HUES64 (cell line): ENCODE measurements at regions not wholly inside any gene's neighbourhood (a gene's known extent, or its start where the extent isn't known, plus 50 kb on each side); places are given as distances from the start of the nearest gene placed in this dataset.
"Not testable (repeated sequence)": the region's sequence is repeated elsewhere in the genome, so short reads cannot be mapped to it uniquely, and the experiment has no call there.

ENCODE experiments used
- H3K27ac ChIP-seq: 2 replicates; pipeline ENCODE4 v1.7.0; 2013; ENCODE audit warnings: low read depth, low read length, inconsistent platforms
- H3K27me3 ChIP-seq: 2 replicates; pipeline ENCODE4 v1.6.1; 2013; ENCODE audit warnings: mild to moderate bottlenecking, low read length; ENCODE audit not compliant: insufficient read depth
- H3K36me3 ChIP-seq: 2 replicates; pipeline ENCODE4 v1.6.1; 2013; ENCODE audit warnings: mild to moderate bottlenecking, low read length; ENCODE audit not compliant: insufficient read depth
- H3K4me1 ChIP-seq: 2 replicates; pipeline ENCODE4 v1.6.1; 2013; ENCODE audit warnings: mild to moderate bottlenecking, low read length, moderate library complexity; ENCODE audit not compliant: insufficient read depth
- H3K4me3 ChIP-seq: 2 replicates; pipeline ENCODE4 v1.5.1; 2013; ENCODE audit warnings: mild to moderate bottlenecking, low read length, moderate library complexity
- H3K9ac ChIP-seq: 2 replicates; pipeline ENCODE4 v1.6.1; 2013; ENCODE audit warnings: mild to moderate bottlenecking, low read depth, low read length
- H3K9me3 ChIP-seq: 2 replicates; pipeline ENCODE4 v1.6.1; 2013; ENCODE audit warnings: low read depth, low read length; ENCODE audit not compliant: insufficient read depth
- WGBS: fragments of 150-250, 120-280 bp; methylation state at CpG from one replicate; pipeline ENCODE4 v1.1.7; 2013; ENCODE audit warnings: missing lambda C conversion rate; 5-methylcytosine and 5-hydroxymethylcytosine counted together

DNA sequence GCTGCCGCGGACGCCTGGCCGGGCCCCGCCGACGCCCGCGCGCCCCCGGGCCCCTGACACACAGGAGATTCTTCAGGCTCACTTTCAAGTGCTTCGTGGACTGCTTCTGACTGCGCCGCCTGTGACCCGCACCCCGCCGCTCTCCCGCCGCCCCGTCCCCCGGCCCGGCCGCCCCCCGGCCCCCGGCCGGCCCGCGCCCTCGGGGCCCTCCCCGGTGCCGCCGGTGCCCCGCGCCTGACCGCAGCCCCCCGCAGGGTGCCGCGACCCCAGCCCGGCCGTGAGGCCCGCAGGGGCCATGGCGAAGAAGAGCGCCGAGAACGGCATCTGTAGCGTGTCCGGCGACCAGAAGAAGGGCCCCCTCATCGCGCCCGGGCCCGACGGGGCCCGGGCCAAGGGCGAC is 516.3 kb downstream of the TP53TG3F start:
- not testable (repeated sequence) for H3K9ac ChIP-seq, H3K4me1 ChIP-seq
- no CpG with 5 or more reads among the region's 55 CpGs for WGBS

DNA sequence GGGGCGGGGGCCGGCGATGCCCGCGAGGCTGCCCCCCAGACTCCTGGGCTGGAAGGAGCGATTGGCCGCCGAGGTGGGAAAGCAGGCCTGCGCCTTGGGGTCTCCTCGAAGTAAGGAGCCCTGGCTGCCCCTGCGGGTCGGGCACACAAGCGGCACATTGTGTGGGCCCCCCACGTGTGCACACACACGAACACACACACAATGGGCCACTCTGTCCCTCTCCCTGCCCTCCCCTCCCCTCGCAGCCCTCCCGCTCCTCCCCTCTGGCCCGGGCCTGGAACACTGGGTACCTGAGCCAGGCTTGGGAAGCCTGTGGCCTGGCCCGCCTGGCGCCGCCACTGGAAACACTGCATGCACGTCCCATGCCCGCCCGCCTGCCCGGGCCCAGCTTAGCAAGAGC is 517.1 kb downstream of the TP53TG3F start:
- not testable (repeated sequence) for H3K27ac ChIP-seq, H3K4me3 ChIP-seq, H3K27me3 ChIP-seq, H3K9ac ChIP-seq, H3K36me3 ChIP-seq, H3K9me3 ChIP-seq, H3K4me1 ChIP-seq
- WGBS = 93% methylated on average over 13 of the region's 25 CpGs

More for the DNA sequence above, 516.3 kb downstream of the TP53TG3F start:
- H3K4me3 ChIP-seq, H3K27me3 ChIP-seq, H3K36me3 ChIP-seq, H3K27ac ChIP-seq, H3K9me3 ChIP-seq: not testable (repeated sequence)

DNA sequence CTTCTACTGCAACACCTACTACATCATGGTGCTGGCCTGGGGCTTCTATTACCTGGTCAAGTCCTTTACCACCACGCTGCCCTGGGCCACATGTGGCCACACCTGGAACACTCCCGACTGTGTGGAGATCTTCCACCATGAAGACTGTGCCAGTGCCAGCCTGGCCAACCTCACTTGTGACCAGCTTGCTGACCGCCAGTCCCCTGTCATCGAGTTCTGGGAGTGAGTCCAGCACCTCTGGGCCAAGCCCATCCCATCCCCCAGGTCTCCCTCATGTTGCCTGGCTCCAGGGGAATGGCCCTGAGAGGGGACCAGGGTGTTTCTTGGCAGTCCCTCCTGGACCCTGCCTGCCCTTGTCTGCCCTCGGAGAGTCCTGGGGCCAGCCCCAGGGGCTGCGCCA is 519.4 kb downstream of the TP53TG3F start:
- not testable (repeated sequence) for H3K27me3 ChIP-seq, H3K4me1 ChIP-seq, H3K36me3 ChIP-seq, H3K9me3 ChIP-seq, H3K4me3 ChIP-seq, H3K27ac ChIP-seq, H3K9ac ChIP-seq
- WGBS = 83% methylated on average over 1 of the region's 6 CpGs

DNA sequence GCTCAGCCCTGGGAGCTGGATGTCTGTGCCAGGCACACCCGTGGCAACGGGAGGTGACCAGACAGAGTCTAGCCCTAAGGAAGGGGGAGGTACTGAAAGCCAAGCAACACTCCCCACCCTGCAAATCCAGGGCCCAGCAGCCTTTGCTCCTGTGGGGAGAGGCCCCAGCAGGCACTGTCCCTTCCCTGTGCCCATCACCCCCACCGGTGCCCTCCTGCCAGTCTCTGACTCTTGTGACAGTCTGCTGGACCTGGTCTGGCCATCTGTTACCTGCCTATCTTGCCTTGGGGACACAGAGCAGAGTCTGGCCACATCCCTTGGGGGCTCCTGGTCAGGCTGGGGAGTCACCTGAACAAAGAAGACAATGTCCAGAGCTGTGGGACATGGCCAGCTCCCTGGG is 520.2 kb downstream of the TP53TG3F start:
- not testable (repeated sequence) for H3K9me3 ChIP-seq, H3K27ac ChIP-seq, H3K9ac ChIP-seq, H3K36me3 ChIP-seq, H3K27me3 ChIP-seq, H3K4me1 ChIP-seq, H3K4me3 ChIP-seq
- WGBS = no CpG with 5 or more reads among the region's 3 CpGs

DNA sequence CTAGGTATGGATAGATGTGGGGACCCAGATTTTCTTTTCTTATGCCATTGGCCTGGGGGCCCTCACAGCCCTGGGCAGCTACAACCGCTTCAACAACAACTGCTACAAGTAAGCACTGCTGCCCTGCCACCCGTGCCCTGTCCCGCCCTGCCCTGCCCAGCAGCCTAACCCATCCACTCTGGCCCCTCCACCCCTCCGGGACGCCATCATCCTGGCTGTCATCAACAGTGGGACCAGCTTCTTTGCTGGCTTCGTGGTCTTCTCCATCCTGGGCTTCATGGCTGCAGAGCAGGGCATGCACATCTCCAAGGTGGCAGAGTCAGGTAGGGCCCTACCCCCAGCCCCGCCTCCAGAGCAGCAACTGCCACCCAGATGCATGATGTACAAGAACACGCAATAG is 521.3 kb downstream of the TP53TG3F start:
- H3K9ac ChIP-seq, H3K27ac ChIP-seq, H3K27me3 ChIP-seq, H3K4me1 ChIP-seq, H3K4me3 ChIP-seq, H3K9me3 ChIP-seq, H3K36me3 ChIP-seq: not testable (repeated sequence)
- no CpG with 5 or more reads among the region's 8 CpGs for WGBS

DNA sequence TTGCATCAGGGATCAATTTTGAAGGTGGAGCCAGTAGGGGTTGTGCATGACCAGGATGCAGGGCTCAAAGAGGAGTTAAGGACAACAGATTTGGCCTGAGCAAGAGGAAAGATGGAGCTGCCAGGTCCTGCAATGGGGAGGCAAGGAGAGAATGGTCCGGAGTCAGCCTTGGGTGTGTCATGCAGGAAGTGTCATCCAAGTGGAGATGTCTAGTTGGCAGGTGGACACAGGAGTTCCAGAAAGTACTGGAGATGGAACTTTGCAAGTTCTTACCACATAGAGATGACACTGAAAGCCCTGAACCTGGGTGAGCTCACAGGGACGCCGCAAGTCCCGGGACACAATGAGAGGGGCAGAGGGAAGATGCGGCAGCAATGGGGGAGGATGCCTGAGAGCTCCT is 525.0 kb downstream of the TP53TG3F start:
- not testable (repeated sequence) for H3K36me3 ChIP-seq, H3K9ac ChIP-seq, H3K9me3 ChIP-seq, H3K4me1 ChIP-seq, H3K27ac ChIP-seq, H3K4me3 ChIP-seq, H3K27me3 ChIP-seq
- WGBS = no CpG with 5 or more reads among the region's 5 CpGs

DNA sequence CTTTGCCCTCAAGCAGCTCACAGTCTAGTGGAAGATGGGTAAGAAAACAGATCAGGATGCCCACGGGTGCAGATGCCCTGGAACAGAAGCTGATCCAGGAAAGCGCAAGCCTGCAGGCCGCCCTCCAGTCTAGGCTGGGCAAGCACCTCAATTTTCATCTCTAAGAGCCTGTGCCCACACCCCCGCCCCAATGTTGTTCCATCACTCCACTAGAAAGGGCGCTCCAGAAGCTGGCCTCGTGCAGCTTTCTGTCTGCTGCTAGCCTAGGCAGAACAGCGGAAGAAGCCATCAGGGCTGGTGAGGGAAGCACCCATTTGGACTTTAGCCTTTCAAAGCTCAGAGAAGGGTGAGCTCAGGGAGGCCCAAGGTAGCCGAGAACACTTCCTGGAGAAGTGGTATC is 527.1 kb downstream of the TP53TG3F start:
- H3K27me3 ChIP-seq, H3K4me3 ChIP-seq, H3K36me3 ChIP-seq, H3K4me1 ChIP-seq, H3K9me3 ChIP-seq, H3K9ac ChIP-seq, H3K27ac ChIP-seq: not testable (repeated sequence)
- WGBS = 86% methylated on average over 5 of the region's 8 CpGs

DNA sequence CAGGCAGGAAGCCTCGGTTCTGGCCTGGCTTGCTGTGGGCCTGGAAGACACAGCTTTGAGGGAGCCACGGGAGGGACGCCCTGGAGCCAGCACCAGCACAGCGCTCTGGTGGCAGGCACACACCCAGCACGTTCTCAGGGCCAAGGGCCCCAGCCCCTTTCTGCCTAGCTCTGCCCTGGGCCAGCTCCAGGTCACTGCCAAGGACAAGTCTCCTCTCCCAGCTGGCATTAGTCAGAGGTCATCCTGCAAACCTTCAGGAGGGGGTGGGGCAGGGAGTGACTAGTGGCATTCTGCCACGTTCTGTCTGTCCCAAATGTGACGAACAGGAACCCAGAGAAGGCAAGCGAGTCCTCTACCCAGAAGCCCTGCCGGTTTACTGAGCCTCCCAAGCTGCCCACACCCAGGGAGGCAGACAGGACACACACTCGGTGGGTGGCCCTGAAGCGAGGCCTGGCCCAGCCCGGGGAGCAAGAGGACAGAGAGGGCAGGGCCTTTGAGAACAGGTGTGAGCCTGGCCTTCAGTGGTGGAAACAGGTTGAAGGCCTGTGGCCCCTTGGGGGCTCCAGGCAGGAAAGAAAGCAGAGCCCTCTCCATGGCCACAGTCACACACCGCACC is 528.0 kb downstream of the TP53TG3F start:
- not testable (repeated sequence) for H3K27ac ChIP-seq, H3K4me3 ChIP-seq, H3K4me1 ChIP-seq, H3K36me3 ChIP-seq, H3K27me3 ChIP-seq, H3K9me3 ChIP-seq, H3K9ac ChIP-seq
- 73% methylated on average over 5 of the region's 13 CpGs for WGBS

DNA sequence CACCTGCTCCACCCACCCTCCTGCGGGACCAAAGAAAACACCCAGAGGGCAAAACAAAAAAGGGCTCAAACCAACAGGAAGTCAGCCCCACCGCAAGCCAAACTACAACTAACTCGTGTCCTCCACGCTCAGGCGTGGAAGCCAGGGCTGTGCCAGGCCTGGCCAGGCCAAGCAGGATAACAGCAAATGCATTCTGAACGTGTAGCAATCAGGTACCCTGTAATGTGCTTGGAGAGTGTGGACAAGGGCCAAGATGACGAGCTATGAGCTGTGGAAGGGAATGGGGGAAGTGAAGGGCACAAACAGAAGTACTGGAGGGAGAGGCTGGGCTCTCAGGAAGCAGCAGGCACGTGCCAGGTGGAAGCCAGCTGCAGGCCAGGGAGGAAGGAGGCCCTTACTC is 528.6 kb downstream of the TP53TG3F start:
- H3K4me1 ChIP-seq, H3K9ac ChIP-seq, H3K9me3 ChIP-seq, H3K36me3 ChIP-seq, H3K27ac ChIP-seq, H3K27me3 ChIP-seq, H3K4me3 ChIP-seq: not testable (repeated sequence)
- no CpG with 5 or more reads among the region's 8 CpGs for WGBS

DNA sequence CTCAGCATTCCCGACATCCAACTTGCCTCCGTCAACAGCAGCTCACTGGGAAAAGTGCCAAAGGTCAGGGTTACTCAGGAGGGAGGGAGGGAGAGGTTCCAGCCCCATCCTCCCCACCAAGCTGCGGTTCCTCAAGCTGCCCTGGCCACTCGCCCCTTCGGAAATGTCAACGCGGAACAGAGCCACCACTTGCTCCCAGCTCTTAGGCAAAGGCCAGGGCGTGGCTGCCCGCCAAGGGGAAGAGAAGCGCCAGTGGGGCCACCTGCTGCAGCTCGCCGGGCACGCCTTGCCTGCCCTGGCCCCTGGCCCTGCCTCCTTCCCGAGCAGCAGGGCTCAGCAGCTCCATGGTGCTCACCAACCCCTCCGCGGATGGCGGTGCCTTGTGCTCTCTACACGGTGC is 531.1 kb downstream of the TP53TG3F start:
- not testable (repeated sequence) for H3K4me3 ChIP-seq, H3K4me1 ChIP-seq, H3K36me3 ChIP-seq, H3K9ac ChIP-seq, H3K27ac ChIP-seq, H3K27me3 ChIP-seq, H3K9me3 ChIP-seq
- WGBS = no CpG with 5 or more reads among the region's 18 CpGs

DNA sequence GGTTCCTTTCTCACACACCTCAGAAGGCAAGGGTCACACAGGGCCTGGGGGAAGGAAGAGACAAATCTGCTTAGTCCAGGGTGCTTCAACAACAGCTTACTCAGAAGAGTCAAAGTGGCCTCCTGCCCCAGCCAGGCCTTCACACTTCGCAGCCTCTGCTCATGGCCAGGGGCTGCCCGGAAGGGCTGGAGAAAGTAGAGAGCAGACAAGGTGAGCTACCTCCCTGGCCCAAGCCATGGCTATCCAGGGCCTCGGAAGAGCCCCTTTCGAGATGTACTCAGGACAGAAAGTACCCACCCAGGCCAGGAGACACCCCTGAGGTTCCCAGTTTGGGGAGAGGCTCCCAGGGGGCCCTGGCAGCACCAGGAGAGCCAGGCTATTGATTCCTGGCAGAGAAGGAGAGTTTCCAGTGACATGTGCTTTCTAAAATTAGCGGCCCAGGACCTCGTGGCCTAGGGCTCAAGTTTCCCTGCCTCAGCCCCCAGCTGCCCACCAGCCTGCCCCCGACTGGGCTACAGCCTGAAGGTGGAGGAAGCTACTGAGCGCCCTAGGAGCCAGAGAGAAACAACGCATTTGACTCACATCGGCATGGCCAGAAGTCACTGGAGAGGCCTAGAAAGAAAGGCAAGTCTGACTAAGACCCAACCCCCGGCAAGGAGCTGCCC is 533.2 kb downstream of the TP53TG3F start:
- not testable (repeated sequence) for H3K27ac ChIP-seq, H3K9ac ChIP-seq, H3K4me1 ChIP-seq, H3K9me3 ChIP-seq, H3K36me3 ChIP-seq, H3K27me3 ChIP-seq, H3K4me3 ChIP-seq
- WGBS = 84% methylated on average over 11 of the region's 11 CpGs

DNA sequence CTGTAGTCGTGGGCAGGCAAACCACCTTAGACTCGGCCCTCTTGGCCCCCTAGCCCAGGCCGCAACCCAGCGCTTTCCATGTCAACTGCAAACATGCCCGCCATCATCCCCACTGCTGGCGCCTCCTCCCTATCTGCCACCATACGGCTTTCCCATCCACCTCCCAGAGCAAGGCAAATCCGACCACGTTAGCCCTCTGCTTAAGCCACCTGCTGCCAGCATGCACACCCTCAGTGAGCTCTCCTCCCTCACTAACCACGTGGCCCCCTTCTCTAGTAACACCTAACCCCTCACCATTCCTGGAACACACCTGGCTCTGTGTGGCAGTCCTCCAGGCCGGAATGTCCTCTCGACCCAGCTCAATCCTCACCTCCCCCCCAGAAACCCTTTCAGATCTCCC is 534.8 kb downstream of the TP53TG3F start:
- not testable (repeated sequence) for H3K36me3 ChIP-seq, H3K9ac ChIP-seq, H3K27me3 ChIP-seq, H3K4me3 ChIP-seq, H3K4me1 ChIP-seq, H3K9me3 ChIP-seq, H3K27ac ChIP-seq
- 76% methylated on average over 7 of the region's 12 CpGs for WGBS
